ENCODE measurements at regions not wholly inside any gene's neighbourhood (a gene's known extent, or its start where the extent isn't known, plus 50 kb on each side); places are given as distances from the start of the nearest gene placed in this dataset.

DNA sequence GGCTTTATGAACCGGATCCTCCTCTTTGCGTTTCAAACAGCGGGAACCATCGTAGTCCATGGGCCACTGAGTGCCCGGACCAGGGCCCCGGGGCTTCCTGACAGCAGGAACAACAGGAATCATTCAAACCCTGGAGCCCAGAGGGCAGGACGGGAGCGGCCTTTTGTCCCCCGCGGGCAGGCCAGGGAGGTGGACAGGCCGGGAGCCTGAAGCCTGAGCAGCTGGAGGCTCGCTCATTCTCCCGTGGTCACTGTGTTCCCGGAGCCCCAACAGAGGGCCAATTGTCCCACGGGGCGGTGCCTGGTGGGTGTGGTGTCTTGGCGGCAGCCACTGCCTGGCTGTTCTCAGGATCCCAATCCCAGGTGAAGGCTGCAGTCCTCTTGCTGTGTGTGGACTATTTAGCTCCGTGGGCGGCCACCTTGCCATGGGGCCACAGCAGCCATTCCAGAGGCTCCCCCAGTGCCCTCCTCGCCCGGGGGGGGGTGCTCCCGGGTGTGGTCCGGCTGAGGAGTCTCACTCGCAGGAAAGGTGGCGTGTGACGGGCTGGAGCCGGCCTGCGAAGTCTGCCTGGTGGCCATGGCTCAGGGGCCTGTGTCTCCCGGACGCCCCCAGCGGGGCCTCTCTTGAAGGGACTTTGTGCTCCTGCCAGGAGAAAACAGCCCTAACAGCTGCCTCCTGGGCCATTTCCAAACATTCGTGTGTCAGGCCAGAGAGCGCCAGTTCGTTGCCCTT lies 77.2 kb upstream of the BHLHE23 start:
- TF ChIP-seq, protein P1, sequence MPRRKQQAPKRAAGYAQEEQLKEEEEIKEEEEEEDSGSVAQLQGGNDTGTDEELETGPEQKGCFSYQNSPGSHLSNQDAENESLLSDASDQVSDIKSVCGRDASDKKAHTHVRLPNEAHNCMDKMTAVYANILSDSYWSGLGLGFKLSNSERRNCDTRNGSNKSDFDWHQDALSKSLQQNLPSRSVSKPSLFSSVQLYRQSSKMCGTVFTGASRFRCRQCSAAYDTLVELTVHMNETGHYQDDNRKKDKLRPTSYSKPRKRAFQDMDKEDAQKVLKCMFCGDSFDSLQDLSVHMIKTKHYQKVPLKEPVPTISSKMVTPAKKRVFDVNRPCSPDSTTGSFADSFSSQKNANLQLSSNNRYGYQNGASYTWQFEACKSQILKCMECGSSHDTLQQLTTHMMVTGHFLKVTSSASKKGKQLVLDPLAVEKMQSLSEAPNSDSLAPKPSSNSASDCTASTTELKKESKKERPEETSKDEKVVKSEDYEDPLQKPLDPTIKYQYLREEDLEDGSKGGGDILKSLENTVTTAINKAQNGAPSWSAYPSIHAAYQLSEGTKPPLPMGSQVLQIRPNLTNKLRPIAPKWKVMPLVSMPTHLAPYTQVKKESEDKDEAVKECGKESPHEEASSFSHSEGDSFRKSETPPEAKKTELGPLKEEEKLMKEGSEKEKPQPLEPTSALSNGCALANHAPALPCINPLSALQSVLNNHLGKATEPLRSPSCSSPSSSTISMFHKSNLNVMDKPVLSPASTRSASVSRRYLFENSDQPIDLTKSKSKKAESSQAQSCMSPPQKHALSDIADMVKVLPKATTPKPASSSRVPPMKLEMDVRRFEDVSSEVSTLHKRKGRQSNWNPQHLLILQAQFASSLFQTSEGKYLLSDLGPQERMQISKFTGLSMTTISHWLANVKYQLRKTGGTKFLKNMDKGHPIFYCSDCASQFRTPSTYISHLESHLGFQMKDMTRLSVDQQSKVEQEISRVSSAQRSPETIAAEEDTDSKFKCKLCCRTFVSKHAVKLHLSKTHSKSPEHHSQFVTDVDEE (CRISPR knock-in tag; IDR thresholded peaks at IDR 0.05), result no peak
- no peak for TF ChIP-seq BACH2 (CRISPR knock-in tag; IDR thresholded peaks at IDR 0.05; ENCODE audit: borderline replicate concordance)
- no peak for TF ChIP-seq GLIS3 (CRISPR knock-in tag; IDR thresholded peaks at IDR 0.05)
- no peak for TF ChIP-seq ZFP30 (CRISPR knock-in tag; IDR thresholded peaks at IDR 0.05)
- TF ChIP-seq ARNTL (CRISPR knock-in tag; IDR thresholded peaks at IDR 0.05; ENCODE audit: borderline replicate concordance, low read depth), result no peak
- TF ChIP-seq SNAI2 (CRISPR knock-in tag; IDR thresholded peaks at IDR 0.05), result no peak
- no peak for TF ChIP-seq ZNF8 (CRISPR knock-in tag; IDR thresholded peaks at IDR 0.05)
- no peak for TF ChIP-seq ESRRG (CRISPR knock-in tag; IDR thresholded peaks at IDR 0.05)
- no peak for TF ChIP-seq CSDC2 (CRISPR knock-in tag; IDR thresholded peaks at IDR 0.05)
- TF ChIP-seq RARB (CRISPR knock-in tag; IDR thresholded peaks at IDR 0.05), result no peak
- TF ChIP-seq OSR1 (CRISPR knock-in tag; IDR thresholded peaks at IDR 0.05), result no peak
- TF ChIP-seq POU6F1 (CRISPR knock-in tag; IDR thresholded peaks at IDR 0.05; ENCODE audit: borderline replicate concordance, low read depth), result no peak
- no peak for TF ChIP-seq CSRNP3 (CRISPR knock-in tag; IDR thresholded peaks at IDR 0.05)
- no peak for ATAC-seq

- TF ChIP-seq TOX (CRISPR knock-in tag; IDR thresholded peaks at IDR 0.05; ENCODE audit: borderline replicate concordance), result no peak
- ATAC-seq, result no peak
Measured at GRCh38 chr20:63082939-63083735, 76.4 kb upstream of the BHLHE23 start.

GRCh38 chr20:63082308-63082938 lies 75.7 kb upstream of the BHLHE23 start:
- ATAC-seq, result peak; percentile 72
- no peak for TF ChIP-seq SNAI2 (CRISPR knock-in tag; IDR thresholded peaks at IDR 0.05)
- no peak for TF ChIP-seq POU6F1 (CRISPR knock-in tag; IDR thresholded peaks at IDR 0.05; ENCODE audit: borderline replicate concordance, low read depth)
- TF ChIP-seq CSRNP3 (CRISPR knock-in tag; IDR thresholded peaks at IDR 0.05), result no peak
- TF ChIP-seq BACH2 (CRISPR knock-in tag; IDR thresholded peaks at IDR 0.05; ENCODE audit: borderline replicate concordance), result no peak
- TF ChIP-seq CSDC2 (CRISPR knock-in tag; IDR thresholded peaks at IDR 0.05), result no peak
- no peak for TF ChIP-seq PATZ1 (CRISPR knock-in tag; IDR thresholded peaks at IDR 0.05; ENCODE audit: borderline replicate concordance)
- TF ChIP-seq, protein P2, sequence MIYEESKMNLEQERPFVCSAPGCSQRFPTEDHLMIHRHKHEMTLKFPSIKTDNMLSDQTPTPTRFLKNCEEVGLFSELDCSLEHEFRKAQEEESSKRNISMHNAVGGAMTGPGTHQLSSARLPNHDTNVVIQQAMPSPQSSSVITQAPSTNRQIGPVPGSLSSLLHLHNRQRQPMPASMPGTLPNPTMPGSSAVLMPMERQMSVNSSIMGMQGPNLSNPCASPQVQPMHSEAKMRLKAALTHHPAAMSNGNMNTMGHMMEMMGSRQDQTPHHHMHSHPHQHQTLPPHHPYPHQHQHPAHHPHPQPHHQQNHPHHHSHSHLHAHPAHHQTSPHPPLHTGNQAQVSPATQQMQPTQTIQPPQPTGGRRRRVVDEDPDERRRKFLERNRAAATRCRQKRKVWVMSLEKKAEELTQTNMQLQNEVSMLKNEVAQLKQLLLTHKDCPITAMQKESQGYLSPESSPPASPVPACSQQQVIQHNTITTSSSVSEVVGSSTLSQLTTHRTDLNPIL (CRISPR knock-in tag; IDR thresholded peaks at IDR 0.05; ENCODE audit: low read depth), result no peak
- TF ChIP-seq ESRRG (CRISPR knock-in tag; IDR thresholded peaks at IDR 0.05), result no peak
- TF ChIP-seq, protein P1 (CRISPR knock-in tag; IDR thresholded peaks at IDR 0.05), result no peak
- TF ChIP-seq ZFP30 (CRISPR knock-in tag; IDR thresholded peaks at IDR 0.05), result no peak
- TF ChIP-seq TOX (CRISPR knock-in tag; IDR thresholded peaks at IDR 0.05; ENCODE audit: borderline replicate concordance), result no peak
- TF ChIP-seq OSR1 (CRISPR knock-in tag; IDR thresholded peaks at IDR 0.05), result no peak
- TF ChIP-seq ISL1 (CRISPR knock-in tag; IDR thresholded peaks at IDR 0.05), result no peak
- TF ChIP-seq TCF4 (CRISPR knock-in tag; IDR thresholded peaks at IDR 0.05; ENCODE audit: borderline replicate concordance), result no peak

Data from SK-N-SH treated with all-trans-retinoic acid at 6 μM for 48 hours (cell line).